Stimulated activated CD8-positive, alpha-beta memory T cell treated with anti-CD3 and anti-CD28 coated beads, Interleukin-2, amount 100 ng/mL, for 48 hours (primary cell): ENCODE measurements at regions not wholly inside any gene's neighbourhood (a gene's known extent, or its start where the extent isn't known, plus 50 kb on each side); places are given as distances from the start of the nearest gene placed in this dataset.

Experiments
- DNase-seq, 2 donors: peaks; one replicate each; pipeline ENCODE4 v3.0.0-alpha.2; 2020; ENCODE audit warnings: low read depth in 2 of 2

DNA sequence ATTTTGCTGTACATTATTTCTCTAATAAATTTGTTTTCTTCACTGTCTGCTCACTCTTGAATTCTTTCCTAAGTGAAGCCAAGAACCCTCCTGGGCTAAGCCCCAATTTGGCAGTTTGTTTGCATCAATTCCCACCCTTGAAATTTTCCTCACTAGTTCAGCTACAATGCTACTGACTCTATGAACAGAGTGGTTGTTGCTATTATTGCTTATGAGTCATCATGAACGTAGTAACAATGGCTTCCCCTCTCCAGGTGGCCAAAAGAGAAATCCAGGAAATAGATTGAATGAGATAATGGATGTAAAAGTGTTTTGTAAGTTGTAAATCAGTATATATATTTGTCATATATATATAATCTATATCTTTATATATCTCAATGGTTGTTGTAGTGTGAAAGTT is 193.0 kb downstream of the URB2 start:
- no peak for DNase-seq

DNA sequence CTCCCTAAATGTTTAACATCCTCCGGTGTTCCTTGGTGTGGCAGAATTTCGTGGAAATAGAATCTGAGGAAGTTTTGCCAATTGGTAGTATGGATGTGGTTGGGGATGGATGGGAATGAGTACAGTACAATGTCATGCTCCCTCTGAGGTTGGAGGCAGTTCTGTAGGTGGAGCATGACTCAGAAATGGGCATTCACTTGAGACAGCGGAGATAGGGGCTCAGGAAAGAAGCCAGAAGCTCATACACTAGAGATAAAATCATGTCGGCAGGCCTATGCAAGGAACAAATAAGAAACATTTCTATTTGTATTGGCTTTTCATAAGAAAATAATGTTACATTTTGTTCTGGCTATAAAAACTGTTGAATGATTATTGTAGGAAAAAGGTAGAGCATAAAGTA is 196.0 kb downstream of the URB2 start:
- no peak for DNase-seq

DNA sequence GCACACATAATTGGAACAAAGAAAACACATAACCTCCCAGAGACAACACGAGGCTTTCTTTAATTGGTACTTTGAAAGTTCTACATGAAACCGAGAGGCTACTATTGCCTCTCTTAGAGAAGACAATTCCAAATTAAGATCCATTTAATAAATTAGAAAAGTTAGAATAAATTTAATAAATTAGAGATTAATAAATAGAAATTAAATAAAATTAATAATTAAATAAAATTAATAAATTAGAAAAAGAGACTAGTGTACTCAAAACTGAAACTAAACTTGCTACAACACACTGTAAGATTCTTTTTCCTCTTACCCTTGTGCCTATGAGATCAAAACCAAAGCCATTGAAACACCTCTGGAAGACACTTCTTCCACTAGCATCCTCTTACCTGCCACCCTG is 199.0 kb downstream of the URB2 start:
- no peak for DNase-seq

DNA sequence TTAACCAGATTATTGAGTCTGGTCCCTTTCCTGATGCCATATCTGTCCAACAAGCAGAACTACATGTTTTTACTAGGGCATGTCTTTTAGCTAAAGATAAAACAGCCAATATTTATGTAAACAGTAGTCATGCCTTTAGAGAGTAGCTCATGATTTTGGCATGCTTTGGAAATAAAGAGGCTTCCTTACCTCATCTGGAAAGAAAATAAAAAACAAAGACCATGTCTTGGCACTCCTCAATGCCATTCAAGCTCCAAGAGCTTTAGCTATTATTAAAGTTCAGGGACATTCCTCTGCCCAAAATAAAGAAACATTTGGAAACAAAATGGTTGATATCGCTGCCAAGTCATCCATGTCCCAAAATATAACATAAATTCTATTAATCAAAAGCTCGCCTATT is 202.4 kb downstream of the URB2 start:
- no peak for DNase-seq

DNA sequence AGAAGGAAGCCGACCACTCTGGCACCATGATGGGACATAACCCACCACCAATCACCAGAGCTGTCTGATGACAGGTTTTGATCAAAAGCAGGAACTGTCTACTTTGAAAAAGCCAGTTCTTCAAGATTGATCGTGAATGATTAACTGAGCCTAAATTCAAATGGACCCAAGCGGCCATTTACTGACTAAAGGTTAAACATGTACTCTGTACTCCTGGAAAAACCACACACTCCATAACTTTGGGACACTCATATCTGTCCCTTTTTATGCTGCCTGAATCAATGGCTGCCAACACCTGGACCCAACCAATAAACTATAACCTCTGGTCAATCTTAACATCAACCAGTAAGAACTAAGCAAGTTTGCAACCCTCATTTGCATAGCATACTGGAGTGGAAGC is 206.6 kb downstream of the URB2 start:
- no peak for DNase-seq

DNA sequence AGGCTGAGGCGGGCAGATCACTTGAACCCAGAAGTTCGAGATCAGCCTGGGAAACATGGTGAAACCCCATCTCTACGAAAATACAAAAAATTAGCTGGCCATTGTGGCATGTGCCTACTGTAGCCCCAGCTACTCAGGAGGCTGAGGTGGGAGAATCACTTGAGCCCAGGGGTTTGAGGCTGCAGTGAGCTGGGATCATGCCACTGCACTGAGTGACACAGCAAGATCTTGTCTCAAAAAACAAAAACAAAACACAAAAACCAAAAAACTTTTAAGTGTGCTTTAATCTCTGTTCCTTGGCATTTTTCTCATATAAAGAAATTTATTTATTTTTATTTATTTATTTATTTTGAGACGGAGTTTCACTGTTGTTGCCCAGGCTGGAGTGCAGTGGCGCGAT is 208.2 kb downstream of the URB2 start:
- DNase-seq: no peak

DNA sequence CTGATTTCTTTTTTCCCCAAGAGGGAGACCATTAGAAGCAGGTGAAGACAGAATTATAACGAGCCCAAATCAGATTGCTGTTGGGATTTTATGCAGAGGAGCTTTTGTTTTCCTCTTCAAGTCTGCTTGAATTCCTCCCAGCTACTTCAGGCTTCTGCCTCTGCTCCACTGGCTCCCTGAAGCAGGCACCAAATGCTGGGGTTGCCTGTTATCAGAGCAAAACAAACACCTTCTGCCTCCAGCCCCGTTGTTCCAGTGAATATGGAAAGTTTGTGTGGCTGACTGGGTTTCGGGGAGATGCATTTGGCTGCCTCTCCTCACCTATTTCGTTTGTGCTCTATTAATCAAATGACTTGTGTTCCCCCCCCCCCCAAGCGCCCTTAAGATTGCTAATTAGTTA is 209.2 kb downstream of the URB2 start:
- DNase-seq: no peak

DNA sequence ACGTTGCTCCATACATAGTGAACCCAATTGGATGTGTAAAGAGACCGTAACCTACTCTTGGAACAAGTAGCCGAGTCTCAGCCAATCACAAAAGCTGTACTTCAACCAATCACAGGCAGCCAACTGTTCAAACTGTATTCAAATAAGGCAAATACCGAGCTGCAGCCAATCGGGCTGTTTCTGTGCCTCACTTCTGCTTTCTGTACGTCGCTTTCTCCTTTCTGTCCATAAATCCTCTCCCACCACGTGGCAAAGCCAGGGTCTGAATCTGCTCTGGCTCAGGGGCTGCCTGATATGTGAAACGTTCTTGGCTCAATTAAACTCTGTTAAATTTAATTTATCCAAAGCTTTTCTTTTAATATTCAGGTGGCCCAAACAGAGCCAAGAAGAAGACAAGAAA is 210.3 kb downstream of the URB2 start:
- DNase-seq: no peak

DNA sequence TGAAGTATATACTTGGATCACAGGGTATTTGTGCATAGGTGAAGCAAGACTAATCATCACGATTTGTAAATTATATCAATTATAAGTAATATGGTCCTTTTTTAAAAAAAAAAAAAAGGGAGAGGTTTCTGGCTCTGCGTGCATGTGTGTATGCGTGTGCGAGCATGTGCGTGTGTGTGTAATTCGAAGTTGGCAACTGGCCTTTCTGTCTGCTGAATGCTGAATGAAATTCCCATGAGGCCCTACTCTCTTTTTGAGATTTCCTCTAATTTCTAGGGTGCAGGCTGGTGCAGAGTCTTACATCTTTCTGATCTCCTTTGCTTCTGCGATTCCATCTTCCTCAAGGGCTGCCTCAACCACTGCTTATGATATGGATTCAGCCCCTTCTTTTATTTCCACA is 212.2 kb downstream of the URB2 start:
- no peak for DNase-seq

DNA sequence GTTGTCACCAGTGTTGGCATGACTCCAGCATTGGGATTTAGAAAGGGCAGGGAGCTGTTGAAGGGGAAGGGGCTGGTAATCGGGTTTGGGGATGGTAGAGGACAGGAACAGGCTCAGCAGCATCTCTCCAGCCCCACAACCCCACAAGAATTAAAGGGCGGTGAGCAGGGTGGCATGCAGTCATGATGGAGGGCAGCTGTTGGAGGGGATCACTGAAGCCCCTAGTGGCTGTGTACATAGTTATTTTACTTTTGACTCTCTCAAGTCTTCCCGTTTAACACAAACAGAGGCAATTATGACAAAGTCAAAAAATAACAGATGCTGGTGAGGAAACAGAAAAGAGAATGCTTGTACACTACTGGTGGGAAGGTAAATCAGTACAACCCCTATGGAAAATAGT is 213.8 kb downstream of the URB2 start:
- DNase-seq: no peak

DNA sequence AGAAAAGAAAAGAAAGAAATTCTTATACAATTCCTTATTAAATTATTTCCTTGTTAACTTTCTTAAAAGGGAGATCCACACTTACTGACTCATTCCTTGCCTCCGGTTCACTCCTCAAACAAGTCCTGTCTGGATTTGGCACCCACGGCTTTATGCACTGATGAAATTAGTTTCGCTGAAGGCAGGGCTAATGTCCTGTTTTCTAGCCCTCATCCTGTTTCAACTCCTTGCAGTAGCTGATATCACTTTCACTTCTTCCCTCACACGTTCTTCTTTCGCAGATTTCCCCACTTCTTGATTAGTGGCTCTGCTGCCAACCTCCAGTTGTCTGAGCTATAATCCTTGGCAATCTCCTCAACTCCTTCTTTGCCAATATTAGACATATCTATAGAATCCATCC is 215.2 kb downstream of the URB2 start:
- no peak for DNase-seq

DNA sequence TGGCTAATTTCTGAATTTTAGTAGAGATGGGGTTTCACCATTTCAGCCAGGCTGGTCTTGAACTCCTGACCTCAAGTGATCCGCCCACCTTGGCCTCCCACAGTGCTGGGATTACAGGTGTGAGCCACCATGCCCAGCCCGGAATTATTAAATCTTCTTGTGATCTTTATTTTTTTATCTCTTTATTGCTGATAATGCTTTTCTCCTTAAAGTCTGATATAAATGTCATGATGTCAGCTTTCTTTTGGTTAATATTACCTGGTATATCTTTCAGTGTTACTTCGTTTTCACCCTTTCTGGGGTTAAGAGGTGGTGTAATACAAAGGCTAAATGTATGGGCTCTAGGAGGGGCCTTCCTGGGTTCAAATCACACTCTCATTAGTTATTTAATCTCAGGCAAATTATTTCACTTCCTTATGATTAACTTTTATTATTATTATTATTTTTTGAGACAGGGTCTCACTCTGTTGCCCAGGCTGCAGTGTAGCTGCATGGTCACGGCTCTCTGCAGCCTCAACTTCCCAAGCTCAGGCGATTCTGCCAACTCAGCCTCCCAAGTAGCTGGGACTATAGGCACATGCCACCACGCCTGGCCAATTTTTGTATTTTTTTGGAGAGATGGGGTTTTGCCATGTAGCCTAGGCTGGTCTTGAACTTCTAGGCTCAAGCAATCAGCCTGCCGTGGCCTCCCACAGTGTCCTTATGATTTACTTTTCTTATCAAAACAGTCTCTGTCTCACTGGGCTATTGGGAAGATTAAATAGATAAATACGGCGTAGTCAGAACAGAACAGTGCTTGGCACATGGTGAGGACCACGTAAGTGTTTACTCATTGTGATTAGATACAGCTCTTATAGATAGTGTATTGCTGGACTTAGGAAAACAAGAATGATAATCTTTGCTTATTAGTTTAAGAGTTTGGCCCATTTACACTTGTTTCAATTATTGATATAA is 216.5 kb downstream of the URB2 start:
- no peak for DNase-seq

DNA sequence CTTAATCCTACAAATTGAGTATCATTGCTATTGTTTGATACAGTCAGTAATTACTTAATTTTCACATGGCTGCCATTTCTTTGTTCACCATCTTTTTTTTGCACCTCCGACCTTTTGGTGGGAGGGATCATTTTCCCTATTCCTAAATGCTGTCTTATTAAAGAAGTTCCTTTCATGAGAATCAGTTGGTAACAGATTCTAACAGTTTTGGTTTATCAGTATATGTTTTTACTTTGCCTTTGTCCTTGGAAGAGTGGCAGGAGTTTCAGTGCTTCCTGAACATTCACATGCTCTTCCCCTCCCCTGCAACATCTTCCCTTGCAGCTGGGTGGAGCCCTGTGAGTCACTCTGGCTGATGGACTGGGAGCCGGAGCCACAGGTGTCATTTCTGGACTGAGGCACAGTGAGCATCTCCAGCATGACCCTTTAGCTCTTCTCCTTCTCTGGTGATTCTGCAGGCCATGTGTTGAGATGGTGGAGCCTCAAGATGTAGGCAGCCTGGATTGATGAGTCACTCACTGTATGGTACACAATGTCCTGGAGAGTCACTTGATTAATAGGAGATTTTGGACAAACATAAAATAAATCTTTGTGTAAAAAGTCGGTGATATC is 217.7 kb downstream of the URB2 start:
- no peak for DNase-seq

DNA sequence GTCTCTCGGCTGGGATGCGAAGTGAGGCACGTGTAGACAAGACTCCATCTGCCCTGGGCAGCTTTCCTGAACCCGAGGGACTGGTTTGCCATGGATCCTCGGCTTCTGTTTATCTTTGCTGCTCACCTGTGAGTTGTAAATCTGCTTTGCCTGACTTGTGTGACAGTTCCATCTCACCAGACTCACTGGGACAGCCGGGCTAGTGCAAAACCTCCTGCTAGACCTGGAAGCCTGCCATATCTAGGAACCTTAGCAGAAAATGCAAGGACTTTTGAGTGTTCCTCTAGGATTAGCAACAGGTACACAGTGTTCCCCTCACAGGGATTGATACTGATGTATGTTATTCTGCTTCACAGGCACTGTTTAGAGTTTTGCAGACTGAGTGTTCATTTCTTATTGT is 218.6 kb downstream of the URB2 start:
- DNase-seq: no peak

DNA sequence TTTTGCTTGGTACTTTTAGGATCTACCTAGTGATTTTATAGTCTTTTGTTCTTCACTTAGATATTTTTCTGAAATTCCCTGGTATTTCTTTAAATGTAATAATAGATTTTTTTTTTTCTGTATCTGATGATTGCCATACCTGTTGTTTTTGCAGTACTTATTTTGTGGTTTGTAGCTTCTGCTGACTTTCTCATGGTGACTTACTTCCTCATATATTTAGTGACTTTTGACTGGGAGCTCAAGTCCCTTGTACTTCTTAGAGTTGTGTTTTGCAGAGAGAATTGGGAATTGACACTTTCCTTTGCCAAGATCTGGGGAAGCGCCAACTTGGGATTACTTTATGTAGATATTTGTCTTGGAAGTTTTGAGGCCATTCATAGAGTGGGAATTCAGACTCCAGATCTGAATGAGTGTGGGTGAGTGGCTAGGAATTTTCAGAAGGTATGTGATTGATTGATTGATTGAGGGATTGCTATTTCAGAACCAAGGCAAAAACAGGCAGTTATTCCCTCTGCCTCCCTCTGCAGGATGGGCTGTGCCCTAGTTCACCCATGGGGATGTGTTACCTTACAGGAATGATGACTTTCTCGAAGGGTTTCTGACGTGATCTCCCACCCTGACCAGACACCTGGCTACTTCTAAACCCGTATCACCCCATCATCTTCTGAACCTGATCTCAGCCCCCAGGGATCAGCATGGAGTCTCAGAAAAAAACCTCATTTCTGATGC is 219.5 kb downstream of the URB2 start:
- no peak for DNase-seq

DNA sequence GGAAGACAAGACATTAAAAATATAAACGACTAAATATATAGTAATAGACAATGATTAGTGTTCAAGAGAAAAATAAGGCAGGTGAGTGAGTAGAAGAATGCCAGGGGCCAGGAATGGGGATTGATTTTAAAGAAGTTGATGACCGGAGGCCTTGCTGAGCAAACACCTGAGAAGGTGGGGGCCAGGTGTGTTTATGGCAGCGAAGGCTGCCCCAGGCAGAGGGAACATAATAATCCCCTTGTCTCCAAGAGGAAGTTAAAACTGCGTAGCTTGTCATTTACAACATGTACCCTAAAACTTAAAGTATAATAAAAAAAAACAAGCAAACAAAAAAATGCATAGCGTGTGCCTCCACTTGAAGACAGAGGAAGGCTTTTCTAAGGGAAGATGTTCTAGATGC is 220.3 kb downstream of the URB2 start:
- DNase-seq: no peak

DNA sequence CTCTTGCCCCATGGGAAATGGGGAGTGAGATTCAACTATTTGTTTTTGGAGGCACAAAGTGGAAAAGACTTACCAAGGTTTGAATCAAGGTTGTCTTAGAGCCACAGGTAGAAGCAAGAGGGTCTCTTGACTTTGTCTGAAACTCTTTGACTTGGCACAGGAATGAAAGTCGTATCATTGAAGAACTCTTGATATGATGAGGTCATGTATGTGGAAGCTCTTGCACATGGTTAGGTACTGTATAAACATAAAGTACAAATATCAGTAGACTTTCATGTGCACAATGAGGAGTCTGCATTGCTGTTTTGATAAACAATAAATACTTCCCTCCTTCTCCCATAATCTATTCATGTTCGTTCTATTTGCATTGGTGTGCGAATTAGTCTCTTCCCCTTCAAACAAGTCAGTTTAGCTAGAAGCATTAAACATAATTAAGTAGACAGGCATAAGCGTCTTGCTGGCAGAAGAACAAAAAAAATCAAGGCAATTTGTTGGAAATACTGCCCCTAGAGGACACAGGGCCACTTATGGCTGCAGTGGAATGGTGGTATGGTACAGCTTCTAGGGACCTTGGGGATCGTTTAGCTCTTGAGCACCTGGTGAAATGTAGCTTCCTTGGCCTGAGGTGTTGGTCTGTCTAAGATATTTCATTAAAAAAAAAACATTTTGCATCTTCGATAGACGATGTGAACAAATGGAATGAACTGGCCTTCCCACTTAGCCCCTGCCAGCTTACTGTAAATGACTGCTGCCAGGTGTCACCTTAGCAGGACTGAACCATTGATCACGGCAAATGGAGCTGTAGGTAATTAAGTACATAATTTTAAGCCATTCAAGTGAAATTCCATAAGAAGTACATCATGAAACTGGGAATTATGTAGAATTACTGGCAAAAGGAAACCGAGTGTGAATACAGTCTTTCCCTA is 218.0 kb upstream of the GALNT2 start:
- DNase-seq: no peak

DNA sequence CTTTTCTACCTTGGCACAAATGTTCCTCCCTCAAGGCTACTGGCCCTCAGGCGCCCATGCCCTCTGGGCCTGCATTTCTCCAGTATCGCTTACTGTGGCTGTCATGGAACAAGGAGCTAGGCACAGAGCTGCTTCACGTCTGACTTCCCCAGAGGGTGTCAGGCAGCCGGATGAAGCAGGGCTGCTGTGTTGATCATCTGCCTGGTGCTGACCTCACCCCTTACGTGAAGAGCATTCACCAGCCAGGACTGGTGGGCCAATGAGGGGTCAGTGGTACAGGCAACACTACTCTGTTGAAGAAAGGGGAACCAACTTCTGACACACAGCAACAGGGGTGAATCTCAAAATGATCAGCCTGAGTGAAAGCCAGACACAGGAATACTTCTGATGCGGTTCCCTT is 215.5 kb upstream of the GALNT2 start:
- DNase-seq: no peak

DNA sequence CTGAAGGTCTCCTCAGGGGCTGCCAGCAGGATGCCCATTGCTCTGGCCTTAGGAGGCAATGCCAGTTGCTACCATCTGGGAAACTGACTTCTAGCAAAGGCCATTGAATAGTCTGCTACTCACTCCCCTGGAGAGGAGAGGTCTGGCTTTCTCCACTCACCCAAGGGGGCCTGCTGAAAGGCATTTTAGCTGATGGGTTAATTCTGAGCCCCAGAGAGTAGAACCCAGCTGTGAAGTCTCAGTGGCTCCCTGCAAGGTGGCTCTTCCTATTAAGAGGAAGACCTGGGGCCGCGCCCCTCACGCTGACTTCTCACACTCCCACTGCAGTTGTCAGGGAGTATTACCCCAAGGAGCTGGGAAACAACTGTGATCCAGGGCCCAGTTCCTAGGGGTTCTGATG is 213.3 kb upstream of the GALNT2 start:
- no peak for DNase-seq

DNA sequence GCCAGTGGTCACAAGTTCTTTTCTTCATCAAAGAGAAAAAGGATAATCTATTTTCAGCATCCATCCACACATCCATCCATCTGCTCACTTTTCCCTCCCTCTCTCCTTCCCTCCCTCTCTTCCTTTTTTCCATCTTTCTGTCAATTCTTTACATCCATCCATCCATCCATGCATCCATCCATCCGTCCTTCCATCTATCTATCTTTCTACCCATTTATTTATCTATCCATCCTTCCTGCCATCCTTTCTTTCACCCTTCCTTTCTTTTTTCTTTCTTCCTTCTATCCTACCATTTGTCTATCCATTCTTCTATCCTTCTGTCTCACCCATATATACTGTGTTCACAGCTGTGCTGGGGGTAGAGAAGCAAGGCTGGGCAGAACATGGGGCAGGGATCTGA is 212.4 kb upstream of the GALNT2 start:
- DNase-seq: no peak

DNA sequence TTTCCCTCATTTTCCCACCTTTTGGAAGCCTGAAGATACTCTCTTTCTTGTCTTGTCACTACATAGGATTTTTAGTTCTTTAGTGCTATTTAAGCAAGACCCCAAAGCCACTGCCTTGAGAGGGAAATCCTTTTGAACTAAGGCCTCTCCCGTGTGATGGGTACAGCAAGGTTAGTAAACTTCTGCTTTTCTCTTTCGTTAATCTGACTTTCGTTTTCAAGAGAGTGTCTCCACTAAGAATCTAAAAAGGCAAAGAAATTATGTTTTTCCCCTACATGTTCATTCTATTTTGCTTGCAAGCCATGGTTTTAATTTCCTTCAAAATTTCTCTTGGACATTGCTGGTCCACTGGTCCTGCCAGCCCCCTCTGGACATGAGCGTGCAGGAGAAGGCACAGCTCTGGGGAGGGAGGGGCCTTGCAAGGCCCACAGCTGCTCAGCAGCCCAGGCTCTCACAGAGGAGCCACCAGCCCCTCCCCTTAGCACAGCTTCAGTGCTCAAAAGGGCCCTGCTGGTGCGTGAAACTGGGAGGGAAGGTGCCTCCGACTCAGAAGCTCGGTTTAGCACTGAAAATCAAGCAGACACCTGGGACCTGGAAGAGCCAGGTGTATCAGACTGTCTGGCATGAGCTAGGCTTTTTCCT is 210.9 kb upstream of the GALNT2 start:
- DNase-seq: no peak
